ENCODE measurements at regions not wholly inside any gene's neighbourhood (a gene's known extent, or its start where the extent isn't known, plus 50 kb on each side); places are given as distances from the start of the nearest gene placed in this dataset.

DNA sequence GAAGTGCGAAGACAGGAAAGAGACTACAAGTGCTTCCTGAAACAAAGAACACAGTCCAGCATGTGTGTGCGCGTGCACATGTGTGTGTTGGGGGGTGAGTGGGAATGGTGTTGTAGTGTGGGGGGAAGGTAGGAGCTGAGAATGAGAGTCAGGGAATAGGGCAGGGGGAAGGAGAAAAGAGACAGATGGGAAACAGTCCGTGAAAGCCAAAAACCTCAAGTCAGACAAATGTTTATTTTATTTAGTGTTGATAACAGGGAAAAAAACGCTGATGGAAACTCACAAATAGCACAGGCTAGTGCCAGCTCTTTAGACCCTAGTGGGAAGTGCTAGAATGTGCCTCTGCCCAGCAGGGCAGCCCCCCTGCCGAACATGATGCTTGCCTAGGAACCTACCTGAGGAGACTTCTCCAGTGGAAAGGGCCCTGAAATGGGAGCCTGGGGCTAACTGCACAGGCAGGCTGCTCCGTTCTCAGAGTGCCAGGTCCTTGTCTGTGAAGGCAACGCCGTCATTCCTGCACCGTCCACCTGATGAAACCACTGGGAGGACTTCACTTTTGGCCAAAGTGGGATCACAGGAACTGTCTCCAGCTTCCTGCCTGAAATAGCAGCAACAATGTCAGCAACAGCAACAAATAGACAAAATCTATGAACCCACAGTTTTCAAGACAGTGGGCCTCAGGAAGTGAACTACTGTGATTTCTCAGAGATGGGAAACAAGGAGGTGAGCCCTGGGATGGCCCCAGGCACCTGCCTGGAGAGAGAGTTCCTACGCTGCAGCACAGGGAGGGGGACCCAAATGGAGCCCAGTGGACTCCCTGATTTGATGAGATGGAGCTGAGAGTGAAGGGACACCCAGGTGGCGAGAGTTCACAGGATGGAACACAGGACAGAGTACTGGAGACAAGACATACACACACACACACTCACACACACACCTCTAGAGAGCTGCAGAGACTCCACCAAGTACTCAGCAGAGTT lies 379.7 kb downstream of the RPS24 start:
- TF ChIP-seq ZNF384 (IDR thresholded peaks at IDR 0.05) (no peak), TARDBP (IDR thresholded peaks at IDR 0.05) (no peak), FOXA1 (IDR thresholded peaks at IDR 0.05) (no peak), SP1 (IDR thresholded peaks at IDR 0.05) (no peak), FOXM1 (IDR thresholded peaks at IDR 0.05; ENCODE audit: borderline replicate concordance) (no peak), ELF4 (IDR thresholded peaks at IDR 0.05) (no peak), SUZ12 (IDR thresholded peaks at IDR 0.05) (no peak), BHLHE40 (IDR thresholded peaks at IDR 0.05; ENCODE audit: borderline replicate concordance) (no peak), CTBP1 (IDR thresholded peaks at IDR 0.05; ENCODE audit: borderline replicate concordance) (no peak)

Measured in HEK293T (cell line).